Stimulated activated CD8-positive, alpha-beta memory T cell treated with anti-CD3 and anti-CD28 coated beads, Interleukin-4, amount 100 ng/mL, for 1 hour (primary cell): ENCODE measurements at regions not wholly inside any gene's neighbourhood (a gene's known extent, or its start where the extent isn't known, plus 50 kb on each side); places are given as distances from the start of the nearest gene placed in this dataset.

Source experiments
- DNase-seq, 2 donors: peaks; one replicate each; pipeline ENCODE4 v3.0.0-alpha.2; 2020; ENCODE audit warnings: low read depth in 2 of 2, low spot score in 1 of 2

DNA sequence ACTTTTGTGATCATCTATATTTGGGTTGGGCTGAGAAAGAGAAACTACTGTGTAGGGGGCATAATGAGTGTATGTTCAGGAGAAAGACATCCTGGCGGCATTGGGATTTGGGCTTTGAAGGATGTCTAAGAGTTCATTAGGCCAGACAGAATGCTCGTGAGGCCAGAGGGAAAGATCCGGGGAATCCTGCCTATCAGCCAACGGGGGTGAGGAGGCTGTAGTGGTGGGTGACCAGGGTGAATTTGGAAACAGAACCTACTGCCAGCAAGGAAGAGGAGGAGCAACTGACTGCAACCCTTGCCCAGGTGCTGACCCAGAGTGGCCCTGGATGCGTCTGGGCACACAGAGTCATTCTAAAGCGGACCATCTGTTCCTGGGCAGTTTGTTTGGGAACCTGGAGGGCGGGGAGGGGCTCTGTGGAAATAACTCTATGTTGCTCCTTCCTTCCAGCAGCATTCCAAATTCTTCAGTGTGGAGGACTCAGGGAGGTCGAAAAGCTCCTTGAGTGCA, 56.9 kb upstream of the ECE1 start:
- DNase-seq, result no peak

- DNase-seq, result no peak
Observed at GRCh38 chr1:21346365-21347071, 56.3 kb upstream of the ECE1 start.

DNA sequence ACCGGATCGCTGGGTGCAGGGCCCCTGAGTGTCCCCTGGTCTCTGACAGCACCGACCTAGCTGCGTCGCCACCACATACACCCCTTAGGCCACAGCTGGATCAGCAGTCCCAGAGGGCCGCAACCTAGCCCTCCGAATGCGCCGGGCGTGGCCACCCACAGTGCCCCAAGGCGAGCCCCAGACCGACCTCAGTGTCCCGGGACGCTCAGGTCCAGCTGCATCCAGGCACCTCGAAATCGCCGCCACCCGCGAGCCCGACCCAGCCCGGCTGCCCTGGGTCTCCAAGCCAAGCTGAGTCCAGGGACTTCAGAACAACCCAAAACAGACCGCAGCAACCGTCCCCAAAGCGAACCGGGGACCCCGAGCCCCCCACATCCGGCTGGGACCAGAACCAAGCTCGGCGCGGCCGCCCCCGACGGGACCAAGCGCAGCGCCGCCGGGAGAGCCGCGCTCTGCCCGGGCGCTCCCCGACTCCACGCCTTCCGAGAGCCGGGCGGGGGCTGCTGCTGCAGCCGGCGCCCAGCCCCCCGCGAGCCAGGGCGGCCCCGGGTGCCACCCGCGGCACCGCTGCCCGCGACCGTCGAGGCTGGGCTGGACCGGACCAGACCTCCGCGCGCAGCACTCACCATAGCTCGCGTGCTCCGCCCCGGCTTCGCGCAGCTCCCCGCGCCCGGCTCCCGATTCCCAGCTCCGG, 54.6 kb upstream of the ECE1 start:
- no peak for DNase-seq

DNA sequence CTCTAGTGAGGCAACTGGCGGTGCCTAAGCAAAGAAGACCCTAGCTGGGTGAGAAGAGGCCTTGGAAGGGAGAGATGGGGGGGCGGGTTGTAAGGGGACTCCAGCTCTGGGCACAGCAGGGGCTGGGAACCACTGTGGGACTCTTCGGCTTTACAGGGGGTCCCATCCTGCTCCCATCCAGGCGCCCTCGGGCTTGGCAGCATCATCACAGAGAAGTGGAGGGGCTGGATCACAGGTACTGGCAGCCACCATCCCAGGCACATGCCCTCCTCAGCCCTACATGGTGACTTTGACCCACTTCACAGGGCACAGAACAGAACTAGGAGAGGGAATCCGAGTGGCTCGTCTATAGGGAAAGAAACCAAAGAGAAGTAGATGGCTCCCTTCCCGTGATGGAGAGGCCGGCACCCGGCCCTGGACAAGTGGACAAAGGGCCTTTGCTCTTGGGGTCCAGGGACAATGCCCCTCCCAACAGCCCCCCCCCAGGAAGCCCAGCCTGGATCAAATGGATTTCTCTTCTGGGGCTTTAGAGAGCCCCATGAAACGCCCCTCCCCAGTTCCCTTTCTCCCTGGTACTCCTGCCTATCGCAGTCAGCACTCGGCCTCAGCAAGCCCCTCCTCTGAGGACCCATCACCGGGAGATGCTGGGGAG, 54.0 kb upstream of the ECE1 start:
- DNase-seq, result no peak

GRCh38 chr1:21342961-21343838, 52.9 kb upstream of the ECE1 start:
- DNase-seq, result no peak

GRCh38 chr1:21341517-21342078, 51.3 kb upstream of the ECE1 start:
- DNase-seq, result no peak

- no peak for DNase-seq
Observed at GRCh38 chr1:21341022-21341421, 50.8 kb upstream of the ECE1 start.

DNA sequence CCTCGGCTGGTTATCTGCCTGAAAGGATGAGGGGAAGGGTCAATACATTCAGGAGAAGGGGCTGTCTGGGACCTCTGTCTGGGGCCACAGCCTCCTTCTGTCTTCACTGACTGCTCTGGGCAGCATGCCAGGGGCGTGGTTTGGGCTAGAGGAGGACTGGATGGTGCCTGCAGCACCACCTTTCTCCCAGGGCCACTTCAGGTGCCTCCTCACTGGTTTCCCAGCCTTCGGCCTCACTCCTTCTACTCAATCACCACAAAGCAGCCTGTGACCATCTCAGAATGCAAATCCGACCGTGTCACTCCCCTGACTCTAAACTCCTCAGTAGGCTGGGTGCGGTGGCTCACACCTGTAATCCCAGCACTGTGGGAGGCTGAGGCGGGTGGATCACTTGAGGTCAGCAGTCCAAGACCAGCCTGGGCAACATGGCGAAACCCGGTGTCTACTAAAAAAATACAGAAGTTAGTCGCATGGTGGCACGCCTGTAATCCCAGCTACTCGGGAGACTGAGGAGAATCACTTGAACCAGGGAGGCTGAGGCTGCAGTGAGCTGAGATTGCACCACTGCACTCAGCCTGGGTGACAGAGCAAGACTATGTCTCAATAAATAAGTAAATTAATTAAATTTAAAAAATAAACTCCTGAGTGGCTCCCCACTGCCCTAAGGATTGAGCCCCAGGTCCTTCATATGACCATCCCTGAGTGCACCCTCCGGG, 50.1 kb upstream of the ECE1 start:
- DNase-seq, result no peak
